ENCODE measurements at regions not wholly inside any gene's neighbourhood (a gene's known extent, or its start where the extent isn't known, plus 50 kb on each side); places are given as distances from the start of the nearest gene placed in this dataset.

- CTCF ChIA-PET = interaction anchor here (0.6 to 1.1 kb wide), 3 partner anchors 14 to 98 kb away, joined by 3 read pairs; no protein-coding TSS in a partner anchor
These were observed 72.5 kb upstream of the EGFR start for GRCh38 chr7:54946271-54946670.

More at GRCh38 chr7:54946271-54946670, 72.5 kb upstream of the EGFR start:
- Histone ChIP-seq H3K4me1 (ENCODE audit: control insufficient read depth, insufficient read depth, low read length) (peaks cover 2% of the 10 kb centered on the region), H3K23ac (ENCODE audit: low read depth, low read length) (no peak overlapping the region), H3K9me3 (ENCODE audit: control insufficient read depth, insufficient read depth, low read length) (no peaks in the 10 kb centered on the region), H3K79me1 (ENCODE audit: low read depth in 1 of 2, low read length in 2 of 2) (no peaks in the 10 kb centered on the region), H3K18ac (ENCODE audit: low read depth, low read length) (no peak overlapping the region), H3K4me2 (ENCODE audit: low read depth, low read length) (no peak overlapping the region), H3K9ac (ENCODE audit: low read depth, low read length) (no peak overlapping the region), H2BK15ac (ENCODE audit: low read depth, low read length) (no peak overlapping the region), H3K14ac (replicated peaks; ENCODE audit: low read depth, low read length) (no peak overlapping the region), H2AFZ (replicated peaks; ENCODE audit: low read length, poor library complexity) (no peak overlapping the region), H2BK20ac (ENCODE audit: low read depth, low read length) (no peak overlapping the region), H3K4me3 (ENCODE audit: insufficient read depth, low read depth, low read length) (no peak overlapping the region), H3K27me3 (ENCODE audit: control insufficient read depth, insufficient read depth, low read length) (no peaks in the 10 kb centered on the region), H4K20me1 (ENCODE audit: insufficient read depth, low read length) (no peaks in the 10 kb centered on the region), H2BK5ac (ENCODE audit: low read depth, low read length, poor library complexity, severe bottlenecking) (no peak overlapping the region), H4K91ac (ENCODE audit: insufficient read depth, low read depth, low read length) (no peak overlapping the region), H2AK5ac (ENCODE audit: low read depth, low read length) (no peak overlapping the region), H4K8ac (ENCODE audit: low read depth in 2 of 2, low read length in 2 of 2) (no peak overlapping the region), H2BK120ac (ENCODE audit: low read depth, low read length) (no peak overlapping the region), H3K27ac (ENCODE audit: insufficient read depth, low read length) (no peak overlapping the region), H4K5ac (ENCODE audit: low read depth, low read length) (no peak overlapping the region), H3K9me1 (ENCODE audit: insufficient read depth, low read length) (no peaks in the 10 kb centered on the region), H3K4ac (ENCODE audit: low read depth, low read length) (no peak overlapping the region), H3K36me3 (ENCODE audit: control insufficient read depth, insufficient read depth, low read length) (no peaks in the 10 kb centered on the region), H2AK9ac (replicated peaks; ENCODE audit: low read depth, low read length, poor library complexity) (no peak overlapping the region), H3K56ac (ENCODE audit: extremely low read depth, insufficient read depth, low read length) (no peak overlapping the region)
- whole genome bisulfite sequencing, 2 experiments (ENCODE audit: extremely low coverage in 2 of 2, insufficient read length in 1 of 2) = 100% methylated on average over 1 of the region's 2 CpGs; no CpG with 5 or more reads in 1 of the 2 experiments
- dilution Hi-C loops (cut with HindIII; ENCODE audit: low sequenced_read_pairs, unreplicated experiment) = no loop called here
- no peak for ATAC-seq (ENCODE audit: low read depth)
- no TSS peak for BruUV-seq (replicated peaks)
- no peak for DNase-seq
- in situ Hi-C loops (cut with MboI; ENCODE audit: low sequenced_read_pairs) = no loop called here
- TF ChIP-seq MXI1 (IDR thresholded peaks at IDR 0.05; ENCODE audit: borderline replicate concordance, low read depth, low read length) = no peak
- no peak for TF ChIP-seq POLR2A (IDR thresholded peaks at IDR 0.05; ENCODE audit: low read depth, low read length)
- TF ChIP-seq CTCF (conservative IDR thresholded peaks at IDR 0.05; ENCODE audit: low read depth, low read length) = no peak
- TF ChIP-seq RCOR1 (IDR thresholded peaks at IDR 0.05; ENCODE audit: insufficient replicate concordance, low read length) = no peak
- intact Hi-C loops (cut with micrococcal nuclease) = no loop called here
- POLR2A ChIA-PET (ENCODE audit: unreplicated experiment) = no interaction called here

Data from IMR-90 (cell line).